GM19397 (cell line): ENCODE measurements at regions not wholly inside any gene's neighbourhood (a gene's known extent, or its start where the extent isn't known, plus 50 kb on each side); places are given as distances from the start of the nearest gene placed in this dataset.
A peak's percentile ranks its signal among the peaks of the same experiment; 100 is the strongest.

ENCODE experiments used
- ATAC-seq: cut with Tn5 transposase; IDR thresholded peaks from one replicate; pipeline ENCODE4 v1.9.1; 2021; ENCODE audit warnings: mild to moderate bottlenecking, moderate library complexity; ENCODE audit not compliant: unreplicated experiment

DNA sequence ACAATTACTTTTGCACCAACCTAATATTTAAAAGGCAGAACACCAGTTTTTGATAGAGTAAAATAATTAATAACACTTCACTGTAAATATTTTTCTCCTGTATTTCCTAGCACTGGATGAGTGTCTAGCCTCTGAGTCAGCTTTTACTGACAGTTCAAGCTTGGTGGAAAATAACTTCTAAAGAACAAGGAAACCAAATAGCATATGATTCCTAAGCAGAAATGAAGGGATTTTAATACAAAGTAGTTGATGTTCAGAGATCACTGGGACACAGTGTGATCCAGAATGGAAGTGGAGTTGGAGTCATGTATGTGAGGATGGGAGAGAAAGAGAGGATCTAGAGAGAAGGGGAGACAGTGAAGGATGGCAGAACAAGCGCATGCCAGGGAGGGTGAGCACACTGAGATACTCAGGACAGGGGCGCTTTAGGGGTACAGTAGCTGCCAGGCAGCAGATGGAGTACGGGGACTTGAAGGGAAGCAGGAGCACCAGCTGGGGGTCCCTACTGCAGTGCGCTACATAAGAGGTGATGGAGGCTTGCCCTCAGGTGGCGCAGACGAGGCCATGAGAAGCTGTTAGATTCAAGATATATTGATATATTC is 117.9 kb upstream of the KLF6 start:
- ATAC-seq, result peak; percentile 30

DNA sequence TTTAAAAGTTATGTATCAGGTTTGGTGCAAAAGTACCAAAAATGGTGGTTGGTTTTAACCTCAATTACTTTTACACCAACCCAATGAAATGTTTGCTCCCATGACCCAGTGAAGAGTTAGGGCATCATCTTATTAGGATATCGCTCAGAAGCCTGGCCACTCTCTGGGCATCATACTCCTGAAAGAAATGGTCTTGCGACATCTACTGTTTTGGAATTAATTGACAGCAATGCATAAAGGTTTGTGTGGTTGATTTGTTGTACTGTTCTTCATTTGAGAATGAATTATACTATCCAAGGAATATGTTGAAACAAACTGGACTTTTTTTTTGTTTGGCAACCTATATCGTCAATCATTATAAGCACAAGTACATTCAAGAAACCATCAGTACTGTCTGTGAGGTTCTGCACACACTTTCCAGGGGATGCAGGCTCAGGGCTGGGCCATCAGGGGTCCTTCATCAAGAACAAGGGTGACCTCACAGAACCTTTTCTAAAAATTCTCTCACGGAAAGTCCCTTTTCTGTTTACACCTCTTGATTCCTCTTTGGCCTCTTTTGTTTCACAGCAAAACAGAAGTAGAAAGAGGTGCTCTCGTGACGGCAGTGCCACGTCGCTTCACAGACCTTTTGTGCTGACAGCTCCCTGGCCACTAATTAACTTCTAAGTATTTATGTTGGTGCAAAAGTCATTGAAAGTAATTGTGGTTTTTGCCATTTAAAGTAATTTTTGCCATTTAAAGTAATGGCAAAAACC is 117.2 kb upstream of the KLF6 start:
- ATAC-seq, result peak; percentile 90

DNA sequence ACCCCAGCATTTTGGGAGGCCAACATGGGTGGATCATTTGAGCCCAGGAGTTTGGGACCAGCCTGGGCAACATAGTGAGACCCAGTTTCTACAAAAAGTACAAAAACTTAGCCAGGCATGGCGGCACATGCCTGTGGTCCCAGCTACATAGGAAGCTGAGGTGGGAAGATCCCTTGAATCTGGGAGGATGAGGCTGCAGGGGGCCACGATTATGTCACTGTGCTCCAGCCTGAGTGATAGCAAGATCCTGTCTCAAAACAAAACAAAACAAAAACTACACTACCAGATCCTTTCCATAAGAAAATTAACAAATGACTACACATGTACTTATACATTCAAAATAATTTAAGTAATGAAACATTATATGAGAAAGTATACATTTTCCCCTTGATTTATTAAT is 116.4 kb upstream of the KLF6 start:
- no peak for ATAC-seq

DNA sequence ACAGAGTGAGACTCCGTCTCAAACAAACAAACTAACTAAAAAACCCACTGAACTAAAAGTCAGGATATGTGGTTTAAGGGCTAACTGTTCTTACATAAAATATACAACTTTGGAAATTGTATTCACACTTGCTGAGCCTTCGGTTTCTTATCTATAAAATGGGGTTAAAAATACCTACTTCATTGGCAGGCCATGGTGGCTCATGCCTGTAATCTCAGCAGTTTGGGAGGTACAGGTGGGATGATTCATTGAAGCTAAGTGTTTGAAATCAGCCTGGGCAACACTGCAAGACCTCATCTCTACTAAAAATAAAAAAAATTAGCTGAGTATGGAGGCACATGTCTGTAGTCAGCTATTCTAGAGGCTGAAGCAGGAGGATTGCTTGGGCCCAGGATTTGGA is 115.4 kb upstream of the KLF6 start:
- no peak for ATAC-seq

DNA sequence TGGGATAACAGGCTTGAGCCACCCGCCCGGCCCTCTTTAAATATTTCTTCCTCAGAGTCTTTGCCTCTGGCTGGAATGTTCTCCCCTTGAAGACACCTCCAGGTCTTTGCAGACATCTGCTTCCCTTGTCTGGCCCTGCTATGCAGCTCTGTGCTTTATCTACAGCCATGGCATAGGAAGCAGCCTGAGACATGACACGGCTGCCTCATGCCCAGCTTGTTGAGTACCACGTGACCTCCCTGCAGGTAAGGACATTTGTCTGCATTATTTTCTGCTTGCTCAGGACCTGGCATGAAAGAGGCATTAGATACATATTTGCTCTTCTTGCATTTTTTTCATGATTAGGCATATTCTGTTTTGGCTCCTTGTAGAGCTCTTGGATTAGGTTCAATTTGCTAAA is 113.8 kb upstream of the KLF6 start:
- ATAC-seq, result no peak

DNA sequence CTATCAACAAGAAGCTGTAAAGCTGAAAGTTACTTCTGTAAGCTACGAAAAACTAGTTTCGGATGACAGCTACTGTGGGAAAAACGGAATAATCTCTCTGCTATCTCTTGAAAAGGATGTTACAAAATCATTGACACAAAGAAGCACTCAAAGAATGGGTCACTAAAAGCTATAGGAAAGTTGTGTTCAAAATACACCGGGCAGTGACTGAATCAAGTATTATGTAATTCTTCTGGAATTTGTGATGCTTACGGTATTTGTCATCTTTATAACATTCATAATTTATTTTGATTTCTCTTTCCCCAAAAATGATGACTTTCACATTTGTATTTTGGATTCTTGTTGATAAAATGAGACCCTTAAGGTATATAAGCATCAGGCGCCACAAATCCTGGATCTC is 112.1 kb upstream of the KLF6 start:
- no peak for ATAC-seq

DNA sequence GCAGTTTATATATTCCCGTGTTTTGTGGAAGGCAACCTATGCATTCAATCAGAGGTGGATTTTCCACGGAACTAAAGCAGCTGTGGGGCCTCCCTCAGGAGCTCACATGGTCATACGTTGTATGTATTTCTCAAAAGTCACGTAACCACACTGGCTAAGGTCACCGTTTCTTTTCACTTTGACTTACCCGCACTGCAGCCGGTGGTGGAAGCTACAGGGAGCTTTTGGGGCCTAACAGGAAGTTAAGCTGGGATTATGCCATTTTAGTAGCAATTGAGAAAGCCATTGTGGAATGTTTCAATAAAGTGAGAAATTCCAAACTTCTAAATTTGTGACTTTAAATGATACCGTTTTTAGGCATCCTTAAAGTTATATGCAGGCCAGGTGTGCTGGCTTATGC is 111.2 kb upstream of the KLF6 start:
- no peak for ATAC-seq

DNA sequence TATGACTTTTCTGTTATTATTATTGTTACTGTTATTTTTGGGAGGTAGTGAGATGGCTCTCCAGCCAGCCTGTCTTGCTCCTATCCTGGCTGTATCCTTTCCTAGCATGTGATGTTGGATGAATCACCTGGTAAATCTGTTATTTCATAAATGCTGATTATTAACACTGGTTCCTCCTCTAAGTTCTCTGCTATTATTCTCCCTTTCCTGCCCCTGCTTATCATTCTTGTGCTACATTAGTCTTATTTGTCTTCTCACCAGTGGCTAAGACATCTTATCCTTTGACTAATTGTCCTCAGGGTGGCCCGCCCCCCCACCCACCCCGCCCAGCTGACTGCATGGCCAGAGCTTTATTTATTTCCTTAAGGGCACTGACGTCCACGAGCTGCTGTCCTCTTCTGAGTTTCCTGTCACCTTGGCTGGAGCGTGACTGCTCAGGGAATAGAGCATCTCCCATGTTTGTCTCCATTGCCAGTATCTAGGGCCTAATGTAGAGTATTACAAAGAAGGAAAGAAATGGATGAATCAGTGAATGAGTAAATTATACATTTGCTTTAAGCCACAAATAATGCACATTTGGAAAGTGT is 110.1 kb upstream of the KLF6 start:
- ATAC-seq, result no peak

DNA sequence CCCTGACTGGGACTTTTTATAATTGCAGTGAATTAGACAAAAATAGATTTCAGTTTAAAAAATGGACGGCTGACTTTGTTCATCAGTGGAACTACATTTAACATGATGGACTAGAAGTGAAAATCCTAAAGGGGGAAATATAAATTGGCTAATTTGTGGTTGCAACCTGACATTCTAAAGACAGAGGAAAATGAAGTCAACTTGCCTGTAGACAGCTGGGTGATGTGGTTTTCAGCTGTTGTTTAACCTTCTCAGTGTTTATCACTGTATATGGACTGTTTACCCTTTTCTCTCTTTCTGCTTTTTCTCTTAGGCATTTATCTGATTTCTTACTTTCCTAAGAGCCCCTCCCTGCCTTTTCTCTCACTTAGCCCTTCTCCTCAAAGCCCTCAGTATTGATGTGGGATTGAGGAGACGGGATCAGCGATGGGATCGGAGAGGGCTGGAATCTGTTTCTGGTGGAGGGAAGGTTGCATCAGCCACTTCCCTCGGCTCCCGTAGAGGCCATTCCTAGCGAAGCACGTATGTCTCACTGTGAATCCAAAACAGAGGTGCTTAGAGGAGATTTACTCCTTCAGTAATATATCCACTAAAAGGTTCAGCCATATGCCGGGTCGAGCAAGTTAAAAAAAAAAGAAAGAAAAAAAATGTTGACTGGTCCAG is 109.0 kb upstream of the KLF6 start:
- no peak for ATAC-seq

DNA sequence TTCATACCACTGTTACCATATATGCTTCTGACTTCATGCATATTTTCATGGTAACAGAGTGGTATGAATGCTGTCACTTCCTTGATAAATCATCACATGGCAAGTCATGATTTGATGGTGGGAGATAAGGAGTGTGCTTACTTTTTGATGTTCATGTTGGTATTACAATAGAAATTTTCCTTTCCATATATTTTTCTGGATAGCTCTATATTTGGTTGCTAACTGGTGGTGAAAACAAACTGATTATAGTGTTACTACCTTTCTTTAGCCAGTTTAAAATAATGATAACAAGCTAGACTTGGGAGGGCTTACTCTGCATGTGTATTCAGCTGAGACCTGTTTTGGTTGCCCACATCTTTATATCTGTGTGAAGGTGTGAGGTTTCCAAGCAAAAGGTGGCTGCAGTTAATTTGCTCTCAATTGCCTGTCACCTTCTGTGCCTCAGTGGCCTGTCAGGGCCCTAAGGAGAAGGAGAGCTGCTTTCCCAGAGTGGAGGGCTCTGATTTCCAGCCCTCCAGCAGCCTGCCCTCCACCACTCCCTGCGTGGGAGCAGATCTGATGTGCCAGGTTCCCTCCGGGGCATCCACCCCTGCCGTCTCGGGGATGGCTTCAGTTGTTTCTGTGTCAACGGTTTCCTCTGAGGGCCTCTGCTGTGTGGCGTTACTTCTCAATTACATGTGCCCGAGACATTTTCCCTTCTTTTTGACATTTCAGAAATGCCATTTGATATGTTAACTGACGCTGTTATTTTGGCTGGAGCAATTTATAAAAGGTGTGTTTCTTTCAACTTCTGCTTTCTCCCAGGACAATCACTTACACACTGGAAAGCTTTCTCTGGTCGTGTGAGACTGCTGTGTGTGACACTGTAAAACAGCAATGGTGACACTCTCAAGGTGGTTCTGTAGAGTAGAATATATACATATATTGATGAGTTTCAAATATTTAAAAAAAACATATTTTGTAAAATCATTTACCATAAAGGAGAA is 107.7 kb upstream of the KLF6 start:
- ATAC-seq, result no peak

DNA sequence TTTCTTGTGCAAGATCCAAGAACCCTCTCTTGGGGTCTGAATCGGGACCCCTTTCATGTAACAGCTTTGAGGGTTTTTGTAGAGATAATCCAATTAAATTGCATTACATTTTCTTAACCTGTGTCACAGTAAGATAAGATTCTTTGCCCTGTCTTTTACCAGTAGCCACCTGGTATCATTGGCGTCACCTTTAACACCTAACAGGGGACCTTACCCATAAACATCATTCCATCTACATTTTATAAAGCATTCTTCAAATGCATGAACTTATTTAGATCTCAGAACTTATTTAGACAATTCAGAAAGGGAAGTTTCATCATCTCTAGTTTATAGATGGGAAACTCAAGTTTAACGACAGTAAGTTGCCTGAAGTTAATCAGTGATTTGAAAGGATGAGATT is 106.4 kb upstream of the KLF6 start:
- no peak for ATAC-seq

DNA sequence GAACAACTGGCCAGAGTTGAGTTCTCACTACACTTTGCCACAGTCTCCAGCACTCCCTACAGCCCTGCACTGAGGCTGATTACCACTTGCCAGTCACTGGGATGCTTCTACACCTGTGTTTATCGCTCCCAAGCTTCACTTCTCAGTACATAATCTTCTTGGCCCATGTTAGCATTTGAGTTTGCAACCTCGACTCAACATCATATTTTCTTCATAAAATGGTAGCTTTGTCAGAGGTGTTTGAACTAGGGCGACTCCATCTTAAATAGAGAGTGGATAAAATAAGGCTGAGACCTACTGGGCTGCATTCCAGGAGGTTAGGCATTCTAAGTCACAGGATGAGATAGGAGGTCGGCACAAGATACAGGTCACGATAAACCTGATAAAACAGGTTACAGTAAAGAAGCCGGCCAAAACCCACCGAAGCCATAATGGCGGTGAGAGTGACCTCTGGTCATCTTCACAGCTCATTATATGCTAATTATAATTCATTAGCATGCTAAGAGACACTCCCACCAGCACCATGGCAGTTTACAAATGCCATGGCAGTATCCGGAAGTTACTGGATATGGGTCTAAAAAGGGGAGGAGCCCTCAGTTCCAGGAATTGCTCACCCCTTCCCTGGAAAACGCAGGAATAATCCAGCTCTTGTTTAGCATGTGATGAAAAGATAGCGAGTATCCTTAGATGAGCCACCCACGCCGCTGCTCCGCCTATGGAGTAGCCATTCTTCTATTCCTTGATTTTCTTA is 105.8 kb upstream of the KLF6 start:
- ATAC-seq, result no peak

DNA sequence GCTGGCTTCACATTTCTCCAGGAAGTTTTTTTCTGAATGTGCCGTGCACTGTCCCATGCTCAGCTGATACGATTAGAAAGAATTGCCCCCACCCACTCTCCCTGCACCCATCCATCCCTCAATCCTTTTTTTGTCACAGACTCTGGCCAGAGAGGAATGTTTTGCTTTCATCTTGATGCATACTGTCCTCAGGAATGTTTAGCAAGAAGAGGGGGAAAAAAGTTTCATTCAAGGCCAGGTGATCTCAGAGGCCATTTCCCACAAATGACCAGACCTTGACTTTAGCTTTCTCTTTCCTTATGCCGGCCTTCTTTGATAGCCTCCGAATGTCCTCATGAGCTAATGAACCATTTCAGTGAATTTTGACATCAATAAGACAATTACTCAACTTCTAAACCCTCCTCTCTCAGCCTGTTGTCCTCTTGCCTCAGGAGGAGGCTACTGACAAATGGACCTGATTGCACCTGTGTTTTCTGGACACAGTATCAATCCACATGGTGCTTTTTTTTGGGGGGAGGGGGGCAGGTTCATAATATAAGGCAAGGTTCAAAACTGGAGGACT is 105.0 kb upstream of the KLF6 start:
- no peak for ATAC-seq

DNA sequence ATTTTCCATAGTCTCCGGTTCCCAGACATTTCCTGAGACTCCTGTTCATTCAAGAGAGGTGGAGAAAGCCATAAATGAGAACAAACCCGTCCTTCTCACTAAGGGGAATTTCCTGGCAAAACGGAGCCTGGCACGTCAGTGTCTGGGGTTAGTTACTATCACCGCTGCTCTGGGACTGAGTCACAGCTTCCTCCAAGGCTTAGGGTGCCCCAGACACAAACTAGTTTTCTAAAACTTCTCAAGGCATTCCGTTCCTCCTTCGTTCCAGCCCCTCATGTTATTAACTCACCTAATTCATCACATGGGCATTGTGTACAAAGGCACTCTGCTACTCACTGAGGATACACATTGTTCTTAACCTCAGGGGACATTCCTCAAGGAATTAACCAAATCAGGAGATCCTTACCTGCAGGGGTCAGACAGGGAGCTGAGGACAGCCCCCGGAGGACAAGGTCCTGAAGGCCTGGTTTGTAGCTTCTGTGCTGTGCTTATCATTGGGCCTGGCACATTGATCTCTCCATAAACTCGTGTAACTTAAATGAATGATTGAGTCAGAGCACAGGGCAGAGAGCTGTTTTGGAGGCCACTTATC is 103.0 kb upstream of the KLF6 start:
- ATAC-seq, result peak; percentile 69

DNA sequence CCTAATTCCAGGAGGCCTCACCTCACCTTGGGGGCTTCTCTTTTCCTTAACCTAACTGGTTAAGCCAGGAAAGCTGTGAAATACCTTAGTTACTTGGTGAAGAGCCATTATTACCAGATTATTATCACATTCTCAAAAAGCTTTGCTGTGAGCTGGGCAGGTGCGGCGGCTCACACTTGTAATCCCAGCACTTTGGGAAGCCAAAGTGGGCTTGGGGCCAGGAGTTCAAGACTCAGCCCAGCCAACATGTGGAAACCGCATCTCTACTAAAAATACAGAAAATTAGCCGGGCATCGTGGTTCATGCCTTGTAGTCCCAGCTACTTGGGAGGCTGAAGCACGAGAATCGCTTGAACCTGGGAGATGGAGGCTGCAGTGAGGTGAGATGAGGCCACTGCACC is 102.4 kb upstream of the KLF6 start:
- ATAC-seq, result peak; percentile 13

DNA sequence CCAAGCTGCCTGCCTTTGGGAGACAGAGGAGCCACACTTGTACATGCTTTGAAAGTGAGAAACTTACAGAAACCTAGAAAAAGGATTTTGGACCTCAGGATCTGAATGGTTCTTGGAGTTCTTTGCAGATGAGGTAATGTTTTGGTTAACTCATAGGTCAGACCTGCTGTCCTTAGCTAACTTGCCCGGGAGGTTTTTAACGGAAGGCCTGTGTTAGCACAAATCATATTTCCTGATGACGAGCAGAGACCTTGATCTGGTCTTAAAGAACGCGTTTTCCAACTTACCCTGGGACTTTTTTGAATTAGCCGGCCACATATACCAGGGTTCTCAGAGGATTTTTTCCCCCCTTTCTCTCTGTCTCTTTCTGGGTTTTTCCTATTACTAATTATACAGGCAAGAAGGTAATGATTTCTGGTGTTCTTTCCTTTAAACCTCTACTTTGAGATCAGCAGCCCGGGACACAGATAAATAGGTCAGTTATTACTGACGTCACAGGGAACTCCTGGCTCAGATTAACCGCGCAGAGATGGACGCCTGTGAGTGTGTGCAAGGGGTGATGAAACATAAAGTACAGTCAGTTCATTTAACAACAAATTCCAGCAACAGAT is 101.7 kb upstream of the KLF6 start:
- no peak for ATAC-seq

DNA sequence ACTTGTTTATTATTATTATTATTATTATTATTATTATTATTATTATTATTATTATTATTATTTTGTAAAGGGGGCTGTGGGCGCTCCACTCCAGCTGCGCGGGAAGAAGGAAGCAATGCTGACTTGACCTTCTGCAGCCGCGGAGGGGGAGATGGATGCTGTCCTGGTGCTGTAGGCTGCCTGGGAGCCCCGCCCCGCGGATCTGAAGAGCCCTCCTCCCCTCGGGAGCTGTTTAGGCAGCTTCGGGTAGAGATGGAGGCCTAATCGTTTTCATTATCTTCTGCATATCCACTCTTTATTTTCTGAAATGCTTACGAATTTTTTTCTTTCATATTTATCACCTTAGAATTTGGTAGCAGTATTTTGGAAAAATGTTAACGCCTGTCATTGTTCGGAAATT is 101.2 kb upstream of the KLF6 start:
- ATAC-seq, result no peak

DNA sequence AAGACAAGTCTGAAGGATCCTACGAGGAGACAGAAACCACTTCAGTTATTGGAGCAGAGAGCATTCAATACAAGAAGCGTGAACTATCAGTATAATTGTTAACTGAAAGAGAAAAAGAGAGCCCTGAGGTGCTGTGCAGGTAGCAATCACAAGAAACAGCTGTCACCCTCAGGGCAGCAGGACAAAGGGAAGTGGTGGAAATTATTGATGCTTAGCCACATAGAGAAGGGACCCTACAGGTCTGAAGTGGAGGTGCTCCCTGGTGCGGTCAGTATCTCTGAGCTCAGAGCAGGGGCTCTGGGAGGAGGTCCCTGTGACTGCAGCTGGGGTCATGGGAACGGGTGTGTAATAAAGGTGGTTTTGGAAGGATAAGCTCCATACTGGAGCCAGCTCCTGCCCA is 97.8 kb upstream of the KLF6 start:
- no peak for ATAC-seq

DNA sequence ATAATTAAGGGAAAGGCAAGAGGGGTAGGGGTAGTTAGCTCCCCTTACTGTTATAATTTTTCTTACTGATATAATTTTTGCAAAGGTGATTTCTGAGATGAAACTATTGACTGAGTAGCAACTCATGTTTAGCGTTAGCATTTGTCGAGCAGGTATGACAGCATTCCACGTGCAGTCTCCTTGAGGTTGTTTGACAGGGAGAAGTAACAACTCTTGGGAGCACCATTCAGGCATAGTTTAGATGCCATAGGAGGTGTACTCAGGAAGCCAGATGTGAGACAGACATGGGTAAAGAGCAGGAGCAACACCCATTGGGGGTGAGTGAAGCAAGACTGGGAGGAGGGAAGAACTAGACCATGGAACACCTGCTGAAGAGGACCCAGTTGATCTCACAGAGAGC is 96.6 kb upstream of the KLF6 start:
- ATAC-seq, result no peak
